SK-N-SH treated with all-trans-retinoic acid at 6 μM for 48 hours (cell line): ENCODE measurements at regions not wholly inside any gene's neighbourhood (a gene's known extent, or its start where the extent isn't known, plus 50 kb on each side); places are given as distances from the start of the nearest gene placed in this dataset.

ENCODE experiments used
- ATAC-seq: fragments of 200-7000 bp; cut with Tn5 transposase; 3 replicates; pipeline ENCODE4 v1.9.1; 2020; ENCODE audit warnings: mild to moderate bottlenecking, moderate library complexity
- ARNTL ChIP-seq: fragments of 450-650 bp; formaldehyde crosslinking; IDR thresholded peaks from 2 replicates; pipeline ENCODE4 v1.5.0; 2020; ENCODE audit warnings: low read depth, mild to moderate bottlenecking, moderate library complexity, borderline replicate concordance
- CSDC2 ChIP-seq: fragments of 250-450 bp; sonication (Bioruptor Pico); IDR thresholded peaks from 2 replicates; pipeline ENCODE4 v1.5.0; 2020; ENCODE audit warnings: mild to moderate bottlenecking, moderate library complexity
- ESRRG ChIP-seq: fragments of 250-450 bp; sonication (Bioruptor Pico); IDR thresholded peaks from 2 replicates; pipeline ENCODE4 v1.6.1; 2021; ENCODE audit warnings: mild to moderate bottlenecking
- ISL1 ChIP-seq: fragments of 250-450 bp; sonication (Bioruptor Pico); IDR thresholded peaks from 2 replicates; pipeline ENCODE4 v2.1.2; 2022; ENCODE audit warnings: mild to moderate bottlenecking, moderate library complexity
- RARB ChIP-seq: fragments of 250-450 bp; sonication (Bioruptor Pico); IDR thresholded peaks from 2 replicates; pipeline ENCODE4 v1.8.0; 2021; ENCODE audit warnings: mild to moderate bottlenecking, moderate library complexity
- SNAI2 ChIP-seq: fragments of 250-450 bp; sonication (Bioruptor Pico); IDR thresholded peaks from 2 replicates; pipeline ENCODE4 v1.5.0; 2020; ENCODE audit warnings: mild to moderate bottlenecking, moderate library complexity
- TCF4 ChIP-seq: fragments of 250-450 bp; sonication (Bioruptor Pico); IDR thresholded peaks from 2 replicates; pipeline ENCODE4 v1.8.0; 2021; ENCODE audit warnings: mild to moderate bottlenecking, moderate library complexity, borderline replicate concordance
- ZFP3 ChIP-seq: fragments of 250-450 bp; sonication (Bioruptor Pico); IDR thresholded peaks from 2 replicates; pipeline ENCODE4 v1.5.0; 2020; ENCODE audit warnings: mild to moderate bottlenecking, moderate library complexity
- ZFP30 ChIP-seq: fragments of 450-650 bp; formaldehyde crosslinking; IDR thresholded peaks from 2 replicates; pipeline ENCODE4 v1.5.0; 2022; ENCODE audit warnings: mild to moderate bottlenecking, moderate library complexity
- ZNF565 ChIP-seq: fragments of 450-650 bp; formaldehyde crosslinking; conservative IDR thresholded peaks from 2 replicates; pipeline ENCODE4 v1.5.0; 2020; ENCODE audit warnings: low read depth, mild to moderate bottlenecking, moderate library complexity
- ZNF70 ChIP-seq: fragments of 450-650 bp; formaldehyde crosslinking; IDR thresholded peaks from 2 replicates; pipeline ENCODE4 v1.5.0; 2020; ENCODE audit warnings: mild to moderate bottlenecking, moderate library complexity
- ZNF8 ChIP-seq: fragments of 450-650 bp; formaldehyde crosslinking; IDR thresholded peaks from 2 replicates; pipeline ENCODE4 v1.5.0; 2020; ENCODE audit warnings: mild to moderate bottlenecking, moderate library complexity
- TF ChIP-seq, protein P1 (sequence below): fragments of 250-450 bp; sonication (Bioruptor Pico); IDR thresholded peaks from 2 replicates; pipeline ENCODE4 v1.5.0; 2020; ENCODE audit warnings: mild to moderate bottlenecking, moderate library complexity
- TF ChIP-seq, protein P2 (sequence below): fragments of 250-450 bp; sonication (Bioruptor Pico); IDR thresholded peaks from 2 replicates; pipeline ENCODE4 v1.8.0; 2020; ENCODE audit warnings: mild to moderate bottlenecking, moderate library complexity, borderline replicate concordance
- TF ChIP-seq, protein P3 (sequence below): fragments of 250-450 bp; sonication (Bioruptor Pico); IDR thresholded peaks from 2 replicates; pipeline ENCODE4 v1.5.1; 2020; ENCODE audit warnings: low read depth, mild to moderate bottlenecking, moderate library complexity
- TF ChIP-seq, protein P4 (sequence below): fragments of 250-450 bp; sonication (Bioruptor Pico); IDR thresholded peaks from 2 replicates; pipeline ENCODE4 v1.5.1; 2021; ENCODE audit warnings: mild to moderate bottlenecking, moderate library complexity

DNA sequence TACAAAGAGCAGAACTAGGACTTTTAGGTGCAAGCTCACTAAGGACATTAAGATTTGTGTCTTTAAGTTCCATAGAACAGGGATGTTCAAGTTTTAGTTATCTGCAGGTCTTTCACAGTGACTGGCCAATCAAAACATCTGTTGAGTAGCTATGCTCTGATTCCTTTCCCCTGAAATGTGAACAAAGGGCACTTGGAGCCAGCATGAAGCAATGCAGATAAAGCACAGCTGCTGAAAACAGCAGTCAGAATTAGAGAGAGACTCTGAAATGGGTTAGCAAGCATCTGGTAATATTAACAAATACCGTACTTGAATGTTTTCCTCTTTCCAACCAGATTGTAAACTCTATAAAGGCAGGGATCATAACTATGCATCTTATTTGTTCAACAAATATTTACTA lies 276.9 kb downstream of the RAB28 start (continued):
- TF ChIP-seq, protein P1, sequence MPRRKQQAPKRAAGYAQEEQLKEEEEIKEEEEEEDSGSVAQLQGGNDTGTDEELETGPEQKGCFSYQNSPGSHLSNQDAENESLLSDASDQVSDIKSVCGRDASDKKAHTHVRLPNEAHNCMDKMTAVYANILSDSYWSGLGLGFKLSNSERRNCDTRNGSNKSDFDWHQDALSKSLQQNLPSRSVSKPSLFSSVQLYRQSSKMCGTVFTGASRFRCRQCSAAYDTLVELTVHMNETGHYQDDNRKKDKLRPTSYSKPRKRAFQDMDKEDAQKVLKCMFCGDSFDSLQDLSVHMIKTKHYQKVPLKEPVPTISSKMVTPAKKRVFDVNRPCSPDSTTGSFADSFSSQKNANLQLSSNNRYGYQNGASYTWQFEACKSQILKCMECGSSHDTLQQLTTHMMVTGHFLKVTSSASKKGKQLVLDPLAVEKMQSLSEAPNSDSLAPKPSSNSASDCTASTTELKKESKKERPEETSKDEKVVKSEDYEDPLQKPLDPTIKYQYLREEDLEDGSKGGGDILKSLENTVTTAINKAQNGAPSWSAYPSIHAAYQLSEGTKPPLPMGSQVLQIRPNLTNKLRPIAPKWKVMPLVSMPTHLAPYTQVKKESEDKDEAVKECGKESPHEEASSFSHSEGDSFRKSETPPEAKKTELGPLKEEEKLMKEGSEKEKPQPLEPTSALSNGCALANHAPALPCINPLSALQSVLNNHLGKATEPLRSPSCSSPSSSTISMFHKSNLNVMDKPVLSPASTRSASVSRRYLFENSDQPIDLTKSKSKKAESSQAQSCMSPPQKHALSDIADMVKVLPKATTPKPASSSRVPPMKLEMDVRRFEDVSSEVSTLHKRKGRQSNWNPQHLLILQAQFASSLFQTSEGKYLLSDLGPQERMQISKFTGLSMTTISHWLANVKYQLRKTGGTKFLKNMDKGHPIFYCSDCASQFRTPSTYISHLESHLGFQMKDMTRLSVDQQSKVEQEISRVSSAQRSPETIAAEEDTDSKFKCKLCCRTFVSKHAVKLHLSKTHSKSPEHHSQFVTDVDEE (CRISPR knock-in tag) = no peak
- TF ChIP-seq, all 23 proteins: peak for 0

DNA sequence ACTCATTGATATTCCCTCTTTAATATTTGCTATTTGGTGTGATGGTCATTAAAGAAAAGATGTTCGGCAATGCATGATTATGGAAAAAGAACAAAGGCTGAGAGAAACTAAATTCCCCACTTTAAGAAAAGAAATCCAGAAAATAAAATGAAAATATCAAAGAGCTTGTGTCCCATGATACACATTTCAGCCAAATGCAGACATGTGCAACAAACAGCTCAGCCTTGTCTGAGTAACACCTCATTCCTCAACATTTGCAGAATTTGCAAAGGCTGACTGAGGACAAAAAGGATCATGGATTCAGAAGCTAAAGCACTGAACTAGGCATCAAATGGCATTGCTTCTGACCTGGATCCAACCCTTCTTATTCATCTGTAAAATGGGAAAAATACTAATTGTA lies 281.0 kb downstream of the RAB28 start:
- no peak for ATAC-seq
- TF ChIP-seq ZNF70 (CRISPR knock-in tag) (no peak), ESRRG (CRISPR knock-in tag) (no peak)
- TF ChIP-seq, protein P2, sequence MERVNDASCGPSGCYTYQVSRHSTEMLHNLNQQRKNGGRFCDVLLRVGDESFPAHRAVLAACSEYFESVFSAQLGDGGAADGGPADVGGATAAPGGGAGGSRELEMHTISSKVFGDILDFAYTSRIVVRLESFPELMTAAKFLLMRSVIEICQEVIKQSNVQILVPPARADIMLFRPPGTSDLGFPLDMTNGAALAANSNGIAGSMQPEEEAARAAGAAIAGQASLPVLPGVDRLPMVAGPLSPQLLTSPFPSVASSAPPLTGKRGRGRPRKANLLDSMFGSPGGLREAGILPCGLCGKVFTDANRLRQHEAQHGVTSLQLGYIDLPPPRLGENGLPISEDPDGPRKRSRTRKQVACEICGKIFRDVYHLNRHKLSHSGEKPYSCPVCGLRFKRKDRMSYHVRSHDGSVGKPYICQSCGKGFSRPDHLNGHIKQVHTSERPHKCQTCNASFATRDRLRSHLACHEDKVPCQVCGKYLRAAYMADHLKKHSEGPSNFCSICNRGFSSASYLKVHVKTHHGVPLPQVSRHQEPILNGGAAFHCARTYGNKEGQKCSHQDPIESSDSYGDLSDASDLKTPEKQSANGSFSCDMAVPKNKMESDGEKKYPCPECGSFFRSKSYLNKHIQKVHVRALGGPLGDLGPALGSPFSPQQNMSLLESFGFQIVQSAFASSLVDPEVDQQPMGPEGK (CRISPR knock-in tag) = no peak

DNA sequence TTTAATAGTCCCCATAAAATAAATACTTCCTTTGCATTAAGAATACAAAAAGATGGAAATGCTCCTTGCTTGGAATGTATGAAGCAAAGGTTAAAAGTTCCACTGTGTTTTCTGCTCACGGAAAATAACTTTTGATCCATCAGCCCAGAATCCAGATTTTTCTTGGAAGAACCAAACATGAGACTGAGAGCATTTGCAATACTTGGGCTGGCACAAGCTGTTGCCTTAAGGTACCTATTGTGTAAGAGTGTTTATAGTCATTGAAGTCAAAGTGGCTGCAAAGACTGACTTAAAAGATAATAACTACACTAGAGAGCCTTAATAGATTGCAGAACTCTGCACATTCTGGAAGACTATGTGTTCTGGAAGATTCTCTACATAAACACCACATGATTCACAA lies 281.4 kb downstream of the RAB28 start:
- no peak for ATAC-seq
- TF ChIP-seq CSDC2 (CRISPR knock-in tag) = no peak
- no peak for TF ChIP-seq ZFP30 (CRISPR knock-in tag)
- no peak for TF ChIP-seq ZNF8 (CRISPR knock-in tag)
- no peak for TF ChIP-seq RARB (CRISPR knock-in tag)
- TF ChIP-seq TCF4 (CRISPR knock-in tag) = no peak
- TF ChIP-seq, protein P3, sequence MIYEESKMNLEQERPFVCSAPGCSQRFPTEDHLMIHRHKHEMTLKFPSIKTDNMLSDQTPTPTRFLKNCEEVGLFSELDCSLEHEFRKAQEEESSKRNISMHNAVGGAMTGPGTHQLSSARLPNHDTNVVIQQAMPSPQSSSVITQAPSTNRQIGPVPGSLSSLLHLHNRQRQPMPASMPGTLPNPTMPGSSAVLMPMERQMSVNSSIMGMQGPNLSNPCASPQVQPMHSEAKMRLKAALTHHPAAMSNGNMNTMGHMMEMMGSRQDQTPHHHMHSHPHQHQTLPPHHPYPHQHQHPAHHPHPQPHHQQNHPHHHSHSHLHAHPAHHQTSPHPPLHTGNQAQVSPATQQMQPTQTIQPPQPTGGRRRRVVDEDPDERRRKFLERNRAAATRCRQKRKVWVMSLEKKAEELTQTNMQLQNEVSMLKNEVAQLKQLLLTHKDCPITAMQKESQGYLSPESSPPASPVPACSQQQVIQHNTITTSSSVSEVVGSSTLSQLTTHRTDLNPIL = no peak
- no peak for TF ChIP-seq SNAI2 (CRISPR knock-in tag)
- TF ChIP-seq ISL1 = no peak
- no peak for TF ChIP-seq ZNF565 (CRISPR knock-in tag)
- TF ChIP-seq ZFP3 (CRISPR knock-in tag) = no peak
- TF ChIP-seq, protein P1 (CRISPR knock-in tag) = no peak

DNA sequence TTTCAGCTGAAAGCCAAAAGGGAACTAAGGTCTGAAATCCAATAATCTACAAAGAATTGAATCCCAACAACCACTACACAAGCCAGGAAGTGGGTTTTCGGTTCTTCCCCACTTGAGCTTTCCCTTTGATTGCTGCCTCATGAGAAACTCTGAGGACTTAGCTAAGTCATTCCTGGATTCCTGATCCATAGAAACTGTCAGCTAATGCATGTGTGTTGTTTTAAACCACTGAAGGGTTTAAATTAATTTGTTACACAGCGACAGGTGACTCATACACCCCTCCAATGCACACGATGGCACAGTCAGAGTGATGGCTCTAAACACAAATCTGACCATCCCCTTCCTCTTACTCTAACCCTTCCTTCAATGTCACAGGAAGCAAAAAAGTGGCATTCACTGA lies 282.9 kb downstream of the RAB28 start:
- no peak for TF ChIP-seq RARB (CRISPR knock-in tag)
- no peak for ATAC-seq

DNA sequence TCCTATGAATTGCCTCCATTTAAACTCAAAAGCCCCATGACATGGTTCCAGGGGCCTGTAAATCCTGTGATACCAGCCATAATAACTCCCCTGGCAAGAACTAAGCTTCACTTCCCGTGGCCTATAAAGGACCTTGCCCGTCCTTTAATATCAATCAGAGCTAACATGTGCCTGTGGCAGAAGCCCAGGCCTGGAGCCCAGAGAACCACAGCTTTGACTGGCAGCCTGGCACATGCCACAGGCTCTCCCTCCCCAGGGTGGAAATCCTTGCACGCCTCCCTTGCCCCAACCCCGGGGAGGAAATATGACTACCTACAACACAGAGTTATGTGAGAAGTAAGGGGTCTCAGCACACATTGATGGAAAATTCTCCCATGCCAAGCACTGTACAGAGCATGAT lies 287.4 kb downstream of the RAB28 start:
- no peak for ATAC-seq
- TF ChIP-seq ARNTL (CRISPR knock-in tag) = no peak
- TF ChIP-seq, protein P4, sequence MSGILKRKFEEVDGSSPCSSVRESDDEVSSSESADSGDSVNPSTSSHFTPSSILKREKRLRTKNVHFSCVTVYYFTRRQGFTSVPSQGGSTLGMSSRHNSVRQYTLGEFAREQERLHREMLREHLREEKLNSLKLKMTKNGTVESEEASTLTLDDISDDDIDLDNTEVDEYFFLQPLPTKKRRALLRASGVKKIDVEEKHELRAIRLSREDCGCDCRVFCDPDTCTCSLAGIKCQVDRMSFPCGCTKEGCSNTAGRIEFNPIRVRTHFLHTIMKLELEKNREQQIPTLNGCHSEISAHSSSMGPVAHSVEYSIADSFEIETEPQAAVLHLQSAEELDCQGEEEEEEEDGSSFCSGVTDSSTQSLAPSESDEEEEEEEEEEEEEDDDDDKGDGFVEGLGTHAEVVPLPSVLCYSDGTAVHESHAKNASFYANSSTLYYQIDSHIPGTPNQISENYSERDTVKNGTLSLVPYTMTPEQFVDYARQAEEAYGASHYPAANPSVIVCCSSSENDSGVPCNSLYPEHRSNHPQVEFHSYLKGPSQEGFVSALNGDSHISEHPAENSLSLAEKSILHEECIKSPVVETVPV (CRISPR knock-in tag) = no peak
